WTC11 (cell line): ENCODE measurements at regions not wholly inside any gene's neighbourhood (a gene's known extent, or its start where the extent isn't known, plus 50 kb on each side); places are given as distances from the start of the nearest gene placed in this dataset.

ENCODE experiments used
- ATAC-seq: fragments of 200-7000 bp; cut with Tn5 transposase; 2 replicates; pipeline ENCODE4 v1.10.0; 2021; ENCODE audit warnings: mild to moderate bottlenecking, moderate library complexity
- CTCF ChIA-PET: fragments of 300-600 bp; sonication (Branson Sonifier 250); formaldehyde crosslinking; loops from one replicate; lab custom pipeline; 2021; ENCODE audit warnings: antibody characterized with exemption; lab: Charles Lee
- POLR2A ChIA-PET: fragments of 350-600 bp; sonication (Branson Sonifier 250); formaldehyde crosslinking; loops from one replicate; lab custom pipeline; 2021; ENCODE audit warnings: antibody characterized with exemption; lab: Charles Lee
- DNase-seq: peaks from one replicate; pipeline ENCODE4 v3.0.0; 2021; ENCODE audit warnings: low spot score
- H3K27ac Mint-ChIP-seq: 2 replicates; pipeline ENCODE4 v1.8.0; 2021; ENCODE audit warnings: mixed read lengths
- H3K27me3 Mint-ChIP-seq: 2 replicates; pipeline ENCODE4 v1.8.0; 2021; ENCODE audit warnings: low read depth, mild to moderate bottlenecking, moderate library complexity, mixed read lengths
- H3K36me3 Mint-ChIP-seq: 2 replicates; pipeline ENCODE4 v1.8.0; 2021; ENCODE audit warnings: mixed read lengths
- H3K4me1 Mint-ChIP-seq: 2 replicates; pipeline ENCODE4 v1.8.0; 2022; ENCODE audit warnings: mixed read lengths
- H3K4me3 Mint-ChIP-seq: 2 replicates; pipeline ENCODE4 v1.8.0; 2021; ENCODE audit warnings: mild to moderate bottlenecking, moderate library complexity, mixed read lengths
- H3K9me3 Mint-ChIP-seq: 2 replicates; pipeline ENCODE4 v1.8.0; 2021; ENCODE audit warnings: mixed read lengths
- ATF1 ChIP-seq: sonication (generic); formaldehyde crosslinking; IDR thresholded peaks from 2 replicates; pipeline ENCODE4 v1.8.1; 2023; ENCODE audit warnings: mild to moderate bottlenecking, moderate library complexity, missing genetic modification reagents
- ELF4 ChIP-seq: sonication (generic); formaldehyde crosslinking; IDR thresholded peaks from 2 replicates; pipeline ENCODE4 v1.8.1; 2022; ENCODE audit warnings: low read depth, mild to moderate bottlenecking, moderate library complexity, missing genetic modification reagents
- EMX1 ChIP-seq: fragments of 250-450 bp; sonication (Bioruptor Pico); IDR thresholded peaks from 2 replicates; pipeline ENCODE4 v1.8.0; 2021; ENCODE audit warnings: mild to moderate bottlenecking
- ESRRA ChIP-seq: sonication (generic); formaldehyde crosslinking; IDR thresholded peaks from 2 replicates; pipeline ENCODE4 v1.8.1; 2022; ENCODE audit warnings: mild to moderate bottlenecking, missing genetic modification reagents, borderline replicate concordance
- ETV6 ChIP-seq: sonication (generic); formaldehyde crosslinking; IDR thresholded peaks from 2 replicates; pipeline ENCODE4 v1.8.1; 2022; ENCODE audit warnings: mild to moderate bottlenecking, missing genetic modification reagents
- KAT7 ChIP-seq: sonication (generic); formaldehyde crosslinking; IDR thresholded peaks from 2 replicates; pipeline ENCODE4 v1.8.1; 2023; ENCODE audit warnings: missing genetic modification reagents, mild to moderate bottlenecking, borderline replicate concordance
- MYBL2 ChIP-seq: sonication (generic); formaldehyde crosslinking; IDR thresholded peaks from 2 replicates; pipeline ENCODE4 v1.8.1; 2023; ENCODE audit warnings: mild to moderate bottlenecking, moderate library complexity, missing genetic modification reagents
- NFATC4 ChIP-seq: fragments of 250-450 bp; sonication (Bioruptor Pico); IDR thresholded peaks from 2 replicates; pipeline ENCODE4 v1.9.0; 2021; ENCODE audit warnings: mild to moderate bottlenecking
- PREB ChIP-seq: sonication (generic); formaldehyde crosslinking; IDR thresholded peaks from 2 replicates; pipeline ENCODE4 v1.8.1; 2022; ENCODE audit warnings: mild to moderate bottlenecking, missing genetic modification reagents, moderate library complexity, borderline replicate concordance
- RELA ChIP-seq: sonication (generic); formaldehyde crosslinking; IDR thresholded peaks from 2 replicates; pipeline ENCODE4 v1.8.1; 2022; ENCODE audit warnings: missing genetic modification reagents, mild to moderate bottlenecking, borderline replicate concordance
- SOX15 ChIP-seq: fragments of 250-450 bp; sonication (Bioruptor Pico); IDR thresholded peaks from 2 replicates; pipeline ENCODE4 v1.9.0; 2021; ENCODE audit warnings: mild to moderate bottlenecking
- SP1 ChIP-seq: sonication (generic); formaldehyde crosslinking; conservative IDR thresholded peaks from 2 replicates; pipeline ENCODE4 v1.8.1; 2022; ENCODE audit warnings: missing genetic modification reagents
- TCF7 ChIP-seq: sonication (generic); formaldehyde crosslinking; IDR thresholded peaks from 2 replicates; pipeline ENCODE4 v1.8.0; 2022; ENCODE audit warnings: mild to moderate bottlenecking, low read depth, missing genetic modification reagents, moderate library complexity
- TEAD1 ChIP-seq: sonication (generic); formaldehyde crosslinking; IDR thresholded peaks from 2 replicates; pipeline ENCODE4 v1.8.0; 2022; ENCODE audit warnings: mild to moderate bottlenecking, missing genetic modification reagents
- ZBTB21 ChIP-seq: sonication (generic); formaldehyde crosslinking; IDR thresholded peaks from 2 replicates; pipeline ENCODE4 v1.8.1; 2023; ENCODE audit warnings: mild to moderate bottlenecking, missing genetic modification reagents, borderline replicate concordance
- ZBTB43 ChIP-seq: sonication (generic); formaldehyde crosslinking; IDR thresholded peaks from 2 replicates; pipeline ENCODE4 v1.8.1; 2023; ENCODE audit warnings: mild to moderate bottlenecking, missing genetic modification reagents
- ZNF396 ChIP-seq: fragments of 250-450 bp; sonication (Bioruptor Pico); IDR thresholded peaks from 2 replicates; pipeline ENCODE4 v1.8.0; 2021; ENCODE audit warnings: mild to moderate bottlenecking, moderate library complexity, borderline replicate concordance
- ZNF416 ChIP-seq: fragments of 250-450 bp; sonication (Bioruptor Pico); IDR thresholded peaks from 2 replicates; pipeline ENCODE4 v1.9.0; 2021; ENCODE audit warnings: mild to moderate bottlenecking, inconsistent platforms
- ZNF512 ChIP-seq: sonication (generic); formaldehyde crosslinking; IDR thresholded peaks from 2 replicates; pipeline ENCODE4 v1.8.1; 2022; ENCODE audit warnings: missing genetic modification reagents, borderline replicate concordance
- TF ChIP-seq, protein P1 (sequence below): sonication (generic); formaldehyde crosslinking; IDR thresholded peaks from 2 replicates; pipeline ENCODE4 v1.8.0; 2023; ENCODE audit warnings: missing genetic modification reagents, mild to moderate bottlenecking, borderline replicate concordance
- TF ChIP-seq, protein P2 (sequence below): sonication (generic); formaldehyde crosslinking; IDR thresholded peaks from 2 replicates; pipeline ENCODE4 v1.8.1; 2022; ENCODE audit warnings: low read depth, mild to moderate bottlenecking, moderate library complexity, missing genetic modification reagents, borderline replicate concordance

DNA sequence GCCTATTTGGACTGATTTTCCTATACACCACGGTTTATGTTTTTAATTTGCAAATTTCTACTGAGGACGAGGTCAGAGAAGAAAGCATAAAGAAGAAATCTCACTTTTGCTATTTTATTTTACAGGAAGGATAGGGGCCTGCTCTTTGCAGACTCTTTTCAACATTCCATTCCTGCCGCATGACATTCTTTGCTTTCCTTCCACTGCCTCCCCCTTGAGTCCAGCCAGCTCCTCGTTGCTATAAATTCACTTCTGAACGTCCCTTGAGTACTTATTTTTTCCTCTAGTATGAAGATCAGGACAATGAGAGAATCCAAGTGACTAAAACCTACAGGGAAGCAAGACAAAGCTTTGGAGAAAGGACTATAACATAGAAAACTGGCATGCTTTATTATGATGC is 53.4 kb upstream of the PTGFR start:
- TF ChIP-seq KAT7: no peak
- TF ChIP-seq ZBTB43: no peak
- TF ChIP-seq, all 79 proteins: peak for 0
- ChIA-PET CTCF (interaction anchor here (0.7 to 1.5 kb wide), 4 partner anchors 23 to 323 kb away, joined by 3 read pairs; no protein-coding TSS in a partner anchor), POLR2A (no interaction called here)
- ATAC-seq: peak; percentile 67; the same call in 1 of the 2 replicates
- Mint-ChIP-seq H3K9me3 (peaks cover 18% of the 10 kb centered on the region), H3K36me3 (no peaks in the 10 kb centered on the region), H3K4me1 (peaks cover 10% of the 10 kb centered on the region), H3K4me3 (no peak overlapping the region), H3K27ac (no peak overlapping the region), H3K27me3 (no peaks in the 10 kb centered on the region)
- no peak for DNase-seq

DNA sequence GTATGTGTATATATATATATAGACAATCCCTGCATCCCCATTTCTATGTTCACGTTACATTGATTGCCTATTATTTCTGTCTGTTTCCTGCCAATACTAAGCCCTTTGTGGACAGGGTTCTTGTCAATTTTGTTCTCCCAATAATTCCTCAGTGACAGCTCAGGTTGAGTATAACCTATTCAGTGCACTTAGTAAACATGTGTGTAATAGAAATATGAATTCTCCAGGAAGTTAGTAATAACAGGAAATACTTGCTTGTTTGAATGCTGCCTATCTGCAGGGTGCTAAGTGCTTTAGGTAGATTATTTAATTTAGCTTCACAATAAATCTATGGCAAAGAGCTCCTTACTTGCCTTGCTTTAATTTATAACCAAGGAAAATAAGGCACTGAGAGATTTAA is 52.8 kb upstream of the PTGFR start:
- H3K9me3 Mint-ChIP-seq: peaks cover 18% of the 10 kb centered on the region
- TF ChIP-seq ZNF512 (CRISPR knock-in tag) (no peak), PREB (CRISPR knock-in tag) (no peak), ZNF416 (CRISPR knock-in tag) (no peak), NFATC4 (no peak), MYBL2 (CRISPR knock-in tag) (no peak), TEAD1 (no peak), SOX15 (CRISPR knock-in tag) (no peak), ZNF396 (no peak), RELA (no peak), ESRRA (CRISPR knock-in tag) (no peak), ZBTB21 (no peak), EMX1 (no peak), ETV6 (CRISPR knock-in tag) (no peak), ATF1 (CRISPR knock-in tag) (no peak), SP1 (no peak), ELF4 (CRISPR knock-in tag) (no peak), TCF7 (CRISPR knock-in tag) (no peak)
- TF ChIP-seq, protein P1, sequence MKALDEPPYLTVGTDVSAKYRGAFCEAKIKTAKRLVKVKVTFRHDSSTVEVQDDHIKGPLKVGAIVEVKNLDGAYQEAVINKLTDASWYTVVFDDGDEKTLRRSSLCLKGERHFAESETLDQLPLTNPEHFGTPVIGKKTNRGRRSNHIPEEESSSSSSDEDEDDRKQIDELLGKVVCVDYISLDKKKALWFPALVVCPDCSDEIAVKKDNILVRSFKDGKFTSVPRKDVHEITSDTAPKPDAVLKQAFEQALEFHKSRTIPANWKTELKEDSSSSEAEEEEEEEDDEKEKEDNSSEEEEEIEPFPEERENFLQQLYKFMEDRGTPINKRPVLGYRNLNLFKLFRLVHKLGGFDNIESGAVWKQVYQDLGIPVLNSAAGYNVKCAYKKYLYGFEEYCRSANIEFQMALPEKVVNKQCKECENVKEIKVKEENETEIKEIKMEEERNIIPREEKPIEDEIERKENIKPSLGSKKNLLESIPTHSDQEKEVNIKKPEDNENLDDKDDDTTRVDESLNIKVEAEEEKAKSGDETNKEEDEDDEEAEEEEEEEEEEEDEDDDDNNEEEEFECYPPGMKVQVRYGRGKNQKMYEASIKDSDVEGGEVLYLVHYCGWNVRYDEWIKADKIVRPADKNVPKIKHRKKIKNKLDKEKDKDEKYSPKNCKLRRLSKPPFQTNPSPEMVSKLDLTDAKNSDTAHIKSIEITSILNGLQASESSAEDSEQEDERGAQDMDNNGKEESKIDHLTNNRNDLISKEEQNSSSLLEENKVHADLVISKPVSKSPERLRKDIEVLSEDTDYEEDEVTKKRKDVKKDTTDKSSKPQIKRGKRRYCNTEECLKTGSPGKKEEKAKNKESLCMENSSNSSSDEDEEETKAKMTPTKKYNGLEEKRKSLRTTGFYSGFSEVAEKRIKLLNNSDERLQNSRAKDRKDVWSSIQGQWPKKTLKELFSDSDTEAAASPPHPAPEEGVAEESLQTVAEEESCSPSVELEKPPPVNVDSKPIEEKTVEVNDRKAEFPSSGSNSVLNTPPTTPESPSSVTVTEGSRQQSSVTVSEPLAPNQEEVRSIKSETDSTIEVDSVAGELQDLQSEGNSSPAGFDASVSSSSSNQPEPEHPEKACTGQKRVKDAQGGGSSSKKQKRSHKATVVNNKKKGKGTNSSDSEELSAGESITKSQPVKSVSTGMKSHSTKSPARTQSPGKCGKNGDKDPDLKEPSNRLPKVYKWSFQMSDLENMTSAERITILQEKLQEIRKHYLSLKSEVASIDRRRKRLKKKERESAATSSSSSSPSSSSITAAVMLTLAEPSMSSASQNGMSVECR (CRISPR knock-in tag): no peak
- TF ChIP-seq, protein P2, sequence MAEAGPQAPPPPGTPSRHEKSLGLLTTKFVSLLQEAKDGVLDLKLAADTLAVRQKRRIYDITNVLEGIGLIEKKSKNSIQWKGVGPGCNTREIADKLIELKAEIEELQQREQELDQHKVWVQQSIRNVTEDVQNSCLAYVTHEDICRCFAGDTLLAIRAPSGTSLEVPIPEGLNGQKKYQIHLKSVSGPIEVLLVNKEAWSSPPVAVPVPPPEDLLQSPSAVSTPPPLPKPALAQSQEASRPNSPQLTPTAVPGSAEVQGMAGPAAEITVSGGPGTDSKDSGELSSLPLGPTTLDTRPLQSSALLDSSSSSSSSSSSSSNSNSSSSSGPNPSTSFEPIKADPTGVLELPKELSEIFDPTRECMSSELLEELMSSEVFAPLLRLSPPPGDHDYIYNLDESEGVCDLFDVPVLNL (CRISPR knock-in tag): no peak
- TF ChIP-seq, all 79 proteins: peak for 0
- ChIA-PET POLR2A (no interaction called here), CTCF (interaction anchor here (1.1 to 1.5 kb wide), 2 partner anchors 24 to 104 kb away, joined by 3 read pairs; no protein-coding TSS in a partner anchor)
- ATAC-seq: no peak
- no peak for DNase-seq
- Mint-ChIP-seq H3K4me1 (peaks cover 10% of the 10 kb centered on the region), H3K27ac (no peak overlapping the region), H3K27me3 (no peaks in the 10 kb centered on the region), H3K4me3 (no peak overlapping the region), H3K36me3 (no peaks in the 10 kb centered on the region)
